HG02938 (cell line): ENCODE measurements at regions not wholly inside any gene's neighbourhood (a gene's known extent, or its start where the extent isn't known, plus 50 kb on each side); places are given as distances from the start of the nearest gene placed in this dataset.
A peak's percentile ranks its signal among the peaks of the same experiment; 100 is the strongest.
"Not testable (repeated sequence)": the region's sequence is repeated elsewhere in the genome, so short reads cannot be mapped to it uniquely, and the experiment has no call there.

Experiments
- ATAC-seq: cut with Tn5 transposase; IDR thresholded peaks from one replicate; pipeline ENCODE4 v1.9.1; 2021; ENCODE audit warnings: mild to moderate bottlenecking, moderate library complexity; ENCODE audit not compliant: unreplicated experiment

- no peak for ATAC-seq
These were observed 327.2 kb downstream of the MRPL39 start for GRCh38 chr21:25280061-25280460.

DNA sequence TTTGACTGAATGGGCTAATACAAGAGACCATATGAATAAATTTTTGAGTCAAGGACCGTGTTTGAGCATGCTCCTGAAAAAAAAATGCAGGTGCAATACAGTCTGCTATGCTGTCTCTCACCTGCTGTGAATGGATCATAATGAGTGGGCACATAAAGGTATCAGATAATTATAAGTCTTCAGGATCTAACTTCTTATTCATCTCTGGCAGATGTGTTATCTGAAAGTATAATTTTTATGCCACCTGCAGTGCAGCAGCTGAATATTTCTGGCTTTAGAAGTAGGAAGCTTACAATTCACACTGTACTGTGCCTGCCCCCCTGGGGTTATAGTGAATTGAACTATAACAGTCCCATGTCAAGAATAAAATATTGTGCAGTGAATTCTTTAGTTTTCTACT lies 333.3 kb downstream of the MRPL39 start:
- no peak for ATAC-seq

DNA sequence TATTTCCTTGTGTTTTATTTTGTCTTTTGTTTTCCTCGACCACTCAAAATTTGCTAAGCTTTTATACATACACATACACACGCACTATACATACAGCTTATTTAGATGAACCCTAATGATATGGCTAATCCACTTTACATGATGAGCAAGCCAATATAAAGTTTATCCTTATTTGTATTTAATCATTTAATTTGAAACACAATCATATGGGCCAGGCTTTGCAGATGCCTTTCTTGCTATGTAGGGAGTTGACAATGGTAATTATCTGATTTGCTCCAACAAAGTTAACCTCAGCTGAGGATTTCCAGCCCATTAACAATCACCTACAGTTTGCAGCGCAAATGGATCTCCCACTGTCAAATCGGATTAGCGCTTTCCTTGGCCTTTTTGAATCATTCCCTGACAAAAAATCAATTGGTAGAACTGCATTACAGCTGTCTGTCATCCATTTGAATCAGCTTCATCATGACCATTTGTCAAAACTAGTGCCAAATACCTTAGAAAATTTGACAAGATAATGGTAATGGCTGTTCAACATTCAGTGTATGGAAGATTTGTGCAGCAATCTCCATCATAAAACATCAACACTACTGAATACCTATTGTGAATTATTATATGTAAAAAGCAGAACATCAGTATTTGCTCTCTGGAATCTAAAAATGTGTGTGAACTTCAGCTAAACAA lies 352.6 kb downstream of the MRPL39 start:
- no peak for ATAC-seq

DNA sequence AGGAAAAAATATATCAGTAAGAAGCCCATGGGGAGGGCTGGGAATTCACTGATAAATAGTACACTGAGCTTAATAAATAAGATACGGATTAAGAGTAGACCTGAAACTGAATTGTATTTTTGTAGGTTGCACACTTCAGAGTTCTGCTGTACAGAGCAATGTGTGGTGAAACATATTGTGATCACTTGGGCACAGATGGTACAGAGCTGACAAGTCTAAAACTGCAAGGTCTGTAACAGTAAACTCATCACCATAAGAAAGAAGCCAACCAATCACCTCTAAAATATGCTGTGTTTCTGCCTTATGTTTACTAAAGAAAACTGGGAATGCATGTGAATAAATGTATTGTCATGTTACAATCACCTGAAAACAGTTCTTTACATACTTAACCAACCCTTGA lies 360.7 kb downstream of the MRPL39 start:
- no peak for ATAC-seq

- ATAC-seq: no peak
These were observed 362.5 kb downstream of the MRPL39 start for GRCh38 chr21:25244735-25245134.

DNA sequence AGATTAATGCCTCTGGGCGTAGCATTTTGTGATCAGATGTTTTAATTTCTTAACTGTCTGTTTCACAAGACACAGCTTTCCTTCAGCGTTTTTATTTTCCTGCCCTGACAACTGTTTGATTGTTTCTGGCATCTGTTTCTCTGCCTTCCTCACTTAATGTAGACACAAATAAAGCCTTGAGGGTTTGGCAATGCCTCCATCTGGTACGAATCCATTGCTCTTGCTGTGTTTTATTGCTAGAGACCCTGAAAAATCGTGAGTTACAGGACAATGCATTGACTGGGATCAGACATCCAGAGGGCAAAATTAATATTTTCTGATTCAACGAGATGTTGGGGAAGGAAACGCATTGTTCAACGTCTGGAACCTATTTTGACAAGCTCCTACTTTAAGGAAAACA lies 363.5 kb downstream of the MRPL39 start:
- ATAC-seq: no peak

DNA sequence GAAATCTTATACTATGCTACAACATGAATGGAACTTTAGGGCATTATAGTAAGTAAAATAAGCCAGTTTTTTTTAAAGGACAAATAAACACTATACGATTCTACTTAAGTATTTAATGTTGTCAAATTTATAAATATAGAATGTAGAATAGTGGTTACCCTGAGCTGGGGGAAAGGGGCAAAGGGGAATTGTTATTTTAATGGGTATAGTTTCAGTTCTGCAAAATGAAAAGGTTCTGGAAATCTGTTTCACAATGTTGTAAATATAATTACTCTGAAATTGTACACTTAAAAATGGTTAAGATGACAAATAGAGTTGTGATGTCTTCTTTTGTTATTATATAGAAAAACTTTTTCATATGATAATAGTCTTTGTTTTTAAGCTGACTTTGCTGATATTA lies 366.3 kb downstream of the MRPL39 start:
- ATAC-seq: no peak

DNA sequence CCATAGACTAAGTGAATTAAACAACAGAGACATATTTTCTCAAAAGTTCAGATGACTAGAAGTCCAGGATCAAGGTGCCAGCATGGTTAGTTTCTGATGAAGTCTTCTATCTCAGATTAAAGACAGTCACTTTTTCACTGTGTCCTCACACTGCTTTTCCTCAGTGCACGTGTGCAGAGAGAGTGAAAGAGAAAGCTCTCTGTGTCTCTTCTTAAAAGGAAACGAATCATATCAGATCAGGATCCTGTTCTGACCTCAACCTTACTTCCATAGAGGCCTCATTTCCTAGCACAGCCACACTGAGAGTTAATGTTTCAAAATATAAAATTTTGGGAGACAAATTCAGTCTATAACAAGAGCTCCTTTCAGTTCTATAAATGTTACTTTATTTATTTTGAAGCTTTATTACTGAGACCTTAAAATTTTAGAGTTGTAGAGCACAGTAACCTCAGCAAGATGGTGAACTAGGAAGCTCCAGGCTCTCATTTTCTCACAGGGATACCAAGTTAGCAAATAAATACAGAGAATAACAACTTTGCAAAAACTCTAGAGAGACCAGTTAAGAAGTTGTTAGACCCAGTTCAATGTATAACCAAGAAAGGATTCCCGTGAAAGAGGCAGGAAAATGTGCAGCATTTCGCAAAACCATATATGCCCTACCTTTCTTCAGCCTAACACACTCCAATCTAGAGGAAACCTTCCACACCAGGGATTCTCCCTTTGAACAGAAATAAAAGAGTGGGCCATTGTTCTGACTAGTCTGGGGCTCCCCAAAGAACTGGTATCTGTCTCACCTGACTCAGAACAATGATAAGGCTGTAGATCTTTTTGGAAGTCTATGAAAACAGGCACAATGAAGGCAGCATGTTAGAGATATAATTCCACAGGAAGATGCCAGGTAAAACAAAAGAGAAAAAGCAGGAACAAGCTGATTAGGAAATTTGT lies 372.2 kb downstream of the MRPL39 start:
- peak; percentile 94 for ATAC-seq

DNA sequence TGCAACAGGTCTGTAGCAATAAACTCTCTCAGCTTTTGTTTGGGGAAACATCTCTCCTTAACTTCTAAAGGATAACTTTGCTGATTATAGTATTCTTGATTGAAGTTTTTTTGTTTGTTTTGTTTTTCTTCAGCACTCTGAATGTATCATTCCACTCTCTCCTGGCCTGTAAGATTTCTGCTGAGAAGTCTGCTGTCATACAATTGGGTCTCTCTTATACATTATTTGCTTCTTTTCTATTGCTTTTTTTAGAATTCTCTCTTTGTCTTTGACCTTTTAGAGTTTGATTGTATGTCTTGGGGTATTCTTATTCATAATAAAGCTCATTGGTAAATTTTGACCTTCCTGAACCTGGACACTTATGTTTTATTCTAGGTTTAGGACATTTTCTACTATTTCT lies 386.3 kb downstream of the MRPL39 start:
- ATAC-seq: no peak

GRCh38 chr21:25220169-25220568 lies 387.1 kb downstream of the MRPL39 start:
- no peak for ATAC-seq

DNA sequence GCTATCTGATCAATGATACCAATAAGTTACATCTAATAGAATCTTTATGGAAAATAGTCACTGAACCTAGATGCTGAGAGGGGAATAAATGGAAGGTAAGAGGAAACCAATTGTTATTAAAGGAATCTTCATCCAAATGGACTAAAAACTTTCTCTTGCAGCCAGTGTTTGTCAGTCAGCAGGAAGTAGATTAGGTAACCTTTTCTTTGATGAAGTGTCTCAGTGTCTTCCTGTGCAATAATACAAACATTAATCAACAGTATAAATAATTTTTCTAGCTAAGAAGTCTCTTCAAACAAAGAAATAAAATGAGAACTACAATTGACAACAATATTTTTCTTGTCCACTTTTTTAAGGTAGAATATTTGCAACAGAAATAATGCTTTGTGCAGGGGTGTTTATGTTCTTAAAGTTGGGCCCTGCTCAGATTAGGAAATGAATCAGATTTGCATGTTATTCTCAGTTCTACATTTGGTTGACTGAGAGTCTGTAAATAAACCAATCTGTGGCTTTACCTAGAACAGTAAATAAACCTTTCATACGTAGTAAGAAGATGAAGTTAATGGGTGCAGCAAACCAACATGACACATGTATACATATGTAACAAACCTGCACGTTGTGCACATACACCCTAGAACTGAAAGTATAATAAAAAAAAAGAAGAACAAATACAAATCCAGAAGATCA lies 391.4 kb downstream of the MRPL39 start:
- peak; percentile 99 for ATAC-seq

DNA sequence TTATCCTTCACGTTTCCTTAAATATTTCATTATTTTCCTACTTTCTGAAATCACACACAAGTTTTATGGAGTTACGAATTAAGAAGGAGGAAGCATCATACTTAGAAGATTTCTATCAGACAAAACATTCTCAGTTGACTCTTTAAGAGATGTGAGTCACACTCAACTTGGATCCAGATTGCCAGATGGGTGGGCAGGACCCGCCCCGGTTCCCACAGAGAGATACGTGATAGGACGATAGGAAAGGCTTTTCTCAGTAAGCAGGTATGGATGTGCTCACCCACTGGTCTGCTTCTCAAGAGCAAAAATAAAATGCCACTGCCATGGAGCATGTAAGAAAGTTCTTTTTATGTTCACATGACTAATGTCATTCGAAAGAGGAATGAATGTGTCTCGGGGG lies 392.6 kb downstream of the MRPL39 start:
- ATAC-seq: no peak

DNA sequence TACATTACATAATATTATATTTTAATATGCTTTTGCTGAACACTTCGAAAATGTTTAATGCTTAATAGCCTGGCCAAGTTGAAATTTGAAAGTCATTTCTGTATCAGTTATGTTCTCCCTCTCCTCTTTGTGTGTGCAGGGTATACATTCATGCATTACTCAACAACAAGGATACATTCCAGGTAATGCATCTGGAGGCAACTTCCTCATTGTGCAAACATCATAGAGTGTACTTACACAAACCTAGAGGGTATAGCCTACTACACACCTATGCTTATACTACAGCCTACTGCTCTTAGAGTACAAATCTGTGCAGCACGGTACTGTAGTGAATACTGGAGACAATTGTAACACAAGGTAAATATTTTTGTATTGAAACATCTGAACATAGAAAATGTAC lies 407.3 kb downstream of the MRPL39 start:
- no peak for ATAC-seq

GRCh38 chr21:25191141-25191540 lies 416.1 kb downstream of the MRPL39 start:
- ATAC-seq: peak; percentile 55

DNA sequence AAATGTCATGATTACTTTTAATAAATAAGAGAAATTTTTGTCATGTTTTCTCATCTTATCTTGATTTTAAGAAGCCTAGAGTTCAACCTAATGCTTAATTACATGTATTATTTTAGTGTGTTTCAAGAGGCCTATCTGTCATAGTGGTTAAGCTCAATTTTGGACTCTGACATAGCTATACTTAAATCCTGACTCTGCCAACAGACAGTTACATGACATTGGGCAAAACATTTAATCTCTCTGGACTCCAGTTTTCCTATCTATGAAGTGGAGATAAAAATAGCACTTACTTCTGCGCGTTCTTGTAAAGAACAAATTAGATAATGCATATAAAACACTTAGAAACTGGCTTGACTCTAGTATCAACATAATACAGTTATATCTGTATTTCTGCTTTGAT lies 417.8 kb downstream of the MRPL39 start:
- no peak for ATAC-seq

- ATAC-seq: peak; percentile 78
These were observed 418.6 kb downstream of the MRPL39 start for GRCh38 chr21:25188677-25189079.

DNA sequence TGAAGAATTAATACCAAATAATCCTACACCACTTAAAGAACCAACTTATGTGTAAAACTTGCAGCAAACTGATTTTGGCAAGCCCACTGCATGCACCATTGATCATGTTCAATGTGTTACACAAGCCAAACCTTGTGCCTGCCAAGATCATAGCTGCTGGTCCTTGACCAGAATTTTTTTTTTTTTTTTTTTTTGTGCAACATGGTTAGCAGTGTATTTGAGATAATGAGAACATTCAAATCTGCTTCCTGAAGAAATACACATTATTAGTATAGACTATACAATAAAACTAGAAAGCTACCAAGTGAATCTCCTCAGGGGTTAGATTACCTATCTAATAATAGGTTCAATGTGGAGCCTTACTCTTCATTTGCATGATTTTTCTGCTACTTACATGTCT lies 421.0 kb downstream of the MRPL39 start:
- no peak for ATAC-seq

- ATAC-seq: no peak
These were observed 423.7 kb downstream of the MRPL39 start for GRCh38 chr21:25183577-25183976.

GRCh38 chr21:25181690-25182089 lies 425.6 kb downstream of the MRPL39 start:
- ATAC-seq: not testable (repeated sequence)

- ATAC-seq: no peak
These were observed 428.2 kb downstream of the MRPL39 start for GRCh38 chr21:25179116-25179515.

GRCh38 chr21:25176637-25177412 lies 430.5 kb downstream of the MRPL39 start:
- ATAC-seq: peak; percentile 84
